Panc1 (cell line): ENCODE measurements at regions not wholly inside any gene's neighbourhood (a gene's known extent, or its start where the extent isn't known, plus 50 kb on each side); places are given as distances from the start of the nearest gene placed in this dataset.
A peak's percentile ranks its signal among the peaks of the same experiment; 100 is the strongest.
"Not testable (repeated sequence)": the region's sequence is repeated elsewhere in the genome, so short reads cannot be mapped to it uniquely, and the experiment has no call there.

Experiments
- ATAC-seq: fragments of 200-7000 bp; cut with Tn5 transposase; 2 replicates; pipeline ENCODE4 v1.9.1; 2020; ENCODE audit warnings: mild to moderate bottlenecking, moderate library complexity
- BruUV-seq: library from RNA; stranded (reverse); fragments of 400-500 nt; replicated peaks from 2 replicates; lab custom pipeline; 2021; lab: Mats Ljungman, UMichigan
- CTCF ChIA-PET: fragments of 300-600 bp; sonication (Branson Sonifier 250); formaldehyde crosslinking; loops from one replicate; lab custom pipeline; 2022; ENCODE audit warnings: antibody characterized with exemption; lab: Charles Lee
- POLR2A ChIA-PET: fragments of 300-600 bp; sonication (Branson Sonifier 250); formaldehyde crosslinking; loops from one replicate; lab custom pipeline; 2022; ENCODE audit warnings: antibody characterized with exemption; lab: Charles Lee
- DNase-seq: peaks from one replicate; pipeline ENCODE4 v3.0.0-alpha.2; 2010; ENCODE audit warnings: low read depth, low spot score
- H3K27ac ChIP-seq: 2 replicates; pipeline ENCODE4 v1.5.1; 2011; ENCODE audit warnings: mild to moderate bottlenecking, low read length, inconsistent platforms
- H3K27me3 ChIP-seq: fragments of 200-500 bp; sonication (Bioruptor generic); 2 replicates; pipeline ENCODE4 v1.6.0; 2014; ENCODE audit warnings: low read length, inconsistent platforms; ENCODE audit not compliant: control insufficient read depth, insufficient read depth
- H3K36me3 ChIP-seq: fragments of 200-500 bp; sonication (Bioruptor generic); 2 replicates; pipeline ENCODE4 v1.5.1; 2014; ENCODE audit warnings: inconsistent platforms, mild to moderate bottlenecking, low read length, moderate library complexity; ENCODE audit not compliant: control insufficient read depth, insufficient read depth
- H3K4me1 ChIP-seq: 2 replicates; pipeline ENCODE4 v1.5.1; 2011; ENCODE audit warnings: inconsistent platforms, mild to moderate bottlenecking, low read length, moderate library complexity; ENCODE audit not compliant: control insufficient read depth, insufficient read depth
- H3K4me3 ChIP-seq, 2 experiments: 2 replicates each; pipeline ENCODE4 v1.5.1; 2011 to 2012; ENCODE audit warnings: low read depth in 2 of 2, low read length in 2 of 2, mild to moderate bottlenecking in 2 of 2, inconsistent platforms in 1 of 2, moderate library complexity in 1 of 2
- H3K9me3 ChIP-seq: fragments of 200-500 bp; sonication (Bioruptor generic); 2 replicates; pipeline ENCODE4 v1.5.1; 2014; ENCODE audit warnings: low read depth, mild to moderate bottlenecking, inconsistent platforms, low read length, moderate library complexity; ENCODE audit not compliant: control insufficient read depth, insufficient read depth
- CTCF ChIP-seq: fragments of 450-650 bp; IDR thresholded peaks from 2 replicates; pipeline ENCODE4 v1.5.1; 2017; ENCODE audit warnings: mild to moderate bottlenecking
- POLR2AphosphoS5 ChIP-seq: IDR thresholded peaks from 2 replicates; pipeline ENCODE4 v1.6.1; 2012; ENCODE audit warnings: mild to moderate bottlenecking, low read depth, low read length, moderate library complexity
- REST ChIP-seq, 2 experiments: IDR thresholded peaks; 2 replicates each; pipeline ENCODE4 v1.6.1; 2011 to 2012; ENCODE audit warnings: low read depth in 2 of 2, control low read depth in 1 of 2, low read length in 1 of 2, mild to moderate bottlenecking in 1 of 2, moderate library complexity in 1 of 2; ENCODE audit not compliant: insufficient read depth in 1 of 2
- SIN3A ChIP-seq: IDR thresholded peaks from 2 replicates; pipeline ENCODE4 v1.6.1; 2012; ENCODE audit warnings: low read depth, mild to moderate bottlenecking, low read length, moderate library complexity, borderline replicate concordance; ENCODE audit not compliant: insufficient read depth
- TCF7L2 ChIP-seq: IDR thresholded peaks from 2 replicates; pipeline ENCODE4 v1.6.1; 2011; ENCODE audit warnings: mild to moderate bottlenecking, low read depth, low read length, inconsistent platforms
- in situ Hi-C: cut with HindIII; loops from 2 replicates; pipeline ENCODE4 v1.10.0; 2016; ENCODE audit warnings: low sequenced_read_pairs, low pct_unique_long_range_greater_than_20kb
- intact Hi-C: fragments of 100-400 bp; cut with micrococcal nuclease; formaldehyde crosslinking; loops from one replicate; pipeline ENCODE4 v1.10.0; 2022; ENCODE audit not compliant: unreplicated experiment

GRCh38 chr4:190121759-190122158, 51.8 kb upstream of the DUX4 start:
- ChIA-PET POLR2A (no interaction called here), CTCF (no interaction called here)
- TF ChIP-seq SIN3A: no peak
- TF ChIP-seq REST (IDR thresholded peaks at IDR 0.05; ENCODE audit: insufficient read depth in 1 of 2, low read depth in 2 of 2, low read length in 1 of 2): no peak
- no peak for TF ChIP-seq POLR2AphosphoS5
- no peak for TF ChIP-seq CTCF
- TF ChIP-seq TCF7L2: no peak
- no peaks in the 10 kb centered on the region for H3K27me3 ChIP-seq
- no peaks in the 10 kb centered on the region for H3K4me1 ChIP-seq
- no peak overlapping the region for H3K4me3 ChIP-seq
- H3K9me3 ChIP-seq: no peaks in the 10 kb centered on the region
- ATAC-seq (no peak), DNase-seq (no peak)
- in situ Hi-C loops: no loop called here
- no TSS peak for BruUV-seq
- H3K27ac ChIP-seq: no peak overlapping the region
- H3K36me3 ChIP-seq: no peaks in the 10 kb centered on the region
- intact Hi-C loops: no loop called here

GRCh38 chr4:190122161-190123142, 51.1 kb upstream of the DUX4 start:
- H3K4me3 ChIP-seq, H3K27me3 ChIP-seq, BruUV-seq, DNase-seq, H3K9me3 ChIP-seq, CTCF ChIA-PET, in situ Hi-C loops, H3K36me3 ChIP-seq, H3K4me1 ChIP-seq, H3K27ac ChIP-seq, intact Hi-C loops, POLR2A ChIA-PET: not testable (repeated sequence)
- ATAC-seq: peak; percentile 51
